Endothelial cell (in vitro differentiated cells): ENCODE measurements at regions not wholly inside any gene's neighbourhood (a gene's known extent, or its start where the extent isn't known, plus 50 kb on each side); places are given as distances from the start of the nearest gene placed in this dataset.

Experiments
- DNase-seq: peaks from one replicate; pipeline ENCODE4 v3.0.0; 2021; ENCODE audit warnings: low spot score
- H3K27ac Mint-ChIP-seq: one replicate; pipeline ENCODE4 v1.8.0; 2021; ENCODE audit warnings: mixed read lengths, inconsistent platforms; ENCODE audit not compliant: unreplicated experiment
- H3K27me3 Mint-ChIP-seq: one replicate; pipeline ENCODE4 v1.8.0; 2021; ENCODE audit warnings: mild to moderate bottlenecking, moderate library complexity, mixed read lengths, inconsistent platforms; ENCODE audit not compliant: unreplicated experiment
- H3K36me3 Mint-ChIP-seq: one replicate; pipeline ENCODE4 v1.8.0; 2021; ENCODE audit warnings: mild to moderate bottlenecking, low read depth, mixed read lengths, inconsistent platforms; ENCODE audit not compliant: unreplicated experiment
- H3K4me1 Mint-ChIP-seq: one replicate; pipeline ENCODE4 v1.8.0; 2021; ENCODE audit warnings: mild to moderate bottlenecking, mixed read lengths, inconsistent platforms; ENCODE audit not compliant: unreplicated experiment
- H3K4me3 Mint-ChIP-seq: one replicate; pipeline ENCODE4 v1.8.0; 2021; ENCODE audit warnings: mild to moderate bottlenecking, mixed read lengths, inconsistent platforms; ENCODE audit not compliant: unreplicated experiment
- H3K9me3 Mint-ChIP-seq: one replicate; pipeline ENCODE4 v1.8.0; 2021; ENCODE audit warnings: mixed read lengths, inconsistent platforms; ENCODE audit not compliant: unreplicated experiment
- TF ChIP-seq, protein P1 (sequence below): fragments of 200-600 bp; sonication (generic); IDR thresholded peaks from one replicate; pipeline ENCODE4 v1.5.0; 2021; ENCODE audit warnings: antibody characterized with exemption; ENCODE audit not compliant: unreplicated experiment

DNA sequence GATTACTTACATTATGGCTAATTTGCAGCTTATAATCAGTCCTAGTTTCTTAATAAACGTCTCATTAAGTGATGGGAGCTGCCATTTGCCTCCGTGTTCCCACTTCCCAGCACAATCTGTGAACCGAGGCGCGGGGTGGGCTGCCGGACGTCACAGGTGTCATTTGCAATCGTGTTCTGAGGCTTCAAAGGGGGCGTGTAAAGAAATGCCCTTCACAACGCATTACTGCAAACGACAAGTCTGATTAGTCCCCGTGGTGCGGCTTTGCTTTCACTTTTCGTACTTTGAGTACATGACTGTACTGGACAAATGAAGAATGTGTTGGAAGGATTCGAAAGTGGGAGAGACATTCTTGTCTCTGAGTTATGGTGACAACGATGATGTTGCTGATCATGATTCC is 614.2 kb upstream of the ADARB2 start:
- H3K27me3 Mint-ChIP-seq: no peaks in the 10 kb centered on the region
- DNase-seq: no peak
- no peak overlapping the region for H3K4me3 Mint-ChIP-seq
- H3K4me1 Mint-ChIP-seq: no peaks in the 10 kb centered on the region
- no peaks in the 10 kb centered on the region for H3K36me3 Mint-ChIP-seq
- H3K9me3 Mint-ChIP-seq: no peaks in the 10 kb centered on the region
- H3K27ac Mint-ChIP-seq: no peak overlapping the region
- TF ChIP-seq, protein P1, sequence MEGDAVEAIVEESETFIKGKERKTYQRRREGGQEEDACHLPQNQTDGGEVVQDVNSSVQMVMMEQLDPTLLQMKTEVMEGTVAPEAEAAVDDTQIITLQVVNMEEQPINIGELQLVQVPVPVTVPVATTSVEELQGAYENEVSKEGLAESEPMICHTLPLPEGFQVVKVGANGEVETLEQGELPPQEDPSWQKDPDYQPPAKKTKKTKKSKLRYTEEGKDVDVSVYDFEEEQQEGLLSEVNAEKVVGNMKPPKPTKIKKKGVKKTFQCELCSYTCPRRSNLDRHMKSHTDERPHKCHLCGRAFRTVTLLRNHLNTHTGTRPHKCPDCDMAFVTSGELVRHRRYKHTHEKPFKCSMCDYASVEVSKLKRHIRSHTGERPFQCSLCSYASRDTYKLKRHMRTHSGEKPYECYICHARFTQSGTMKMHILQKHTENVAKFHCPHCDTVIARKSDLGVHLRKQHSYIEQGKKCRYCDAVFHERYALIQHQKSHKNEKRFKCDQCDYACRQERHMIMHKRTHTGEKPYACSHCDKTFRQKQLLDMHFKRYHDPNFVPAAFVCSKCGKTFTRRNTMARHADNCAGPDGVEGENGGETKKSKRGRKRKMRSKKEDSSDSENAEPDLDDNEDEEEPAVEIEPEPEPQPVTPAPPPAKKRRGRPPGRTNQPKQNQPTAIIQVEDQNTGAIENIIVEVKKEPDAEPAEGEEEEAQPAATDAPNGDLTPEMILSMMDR: no peak

DNA sequence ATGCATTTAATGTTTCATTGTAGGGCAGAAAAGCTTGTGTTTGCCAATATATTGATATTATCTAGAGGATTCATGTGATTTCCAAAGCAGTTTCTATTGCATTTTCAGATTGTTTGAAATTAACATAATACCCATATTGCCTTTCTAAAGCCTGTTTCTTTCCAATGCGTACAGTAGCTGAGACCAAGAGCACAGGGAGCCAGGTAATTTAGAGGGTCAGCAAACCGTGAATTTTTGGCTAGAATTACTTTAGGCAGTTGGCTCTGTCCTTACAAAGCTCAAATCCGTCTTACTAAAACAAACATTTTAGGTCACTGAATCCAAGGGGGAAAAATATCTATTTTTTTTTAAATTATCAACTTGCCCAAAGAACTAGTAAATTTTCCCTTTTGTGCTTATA is 604.9 kb upstream of the ADARB2 start:
- no peaks in the 10 kb centered on the region for H3K4me1 Mint-ChIP-seq
- TF ChIP-seq, protein P1: no peak
- no peak overlapping the region for H3K27ac Mint-ChIP-seq
- DNase-seq: no peak
- H3K36me3 Mint-ChIP-seq: no peaks in the 10 kb centered on the region
- H3K9me3 Mint-ChIP-seq: no peaks in the 10 kb centered on the region
- no peaks in the 10 kb centered on the region for H3K27me3 Mint-ChIP-seq
- no peak overlapping the region for H3K4me3 Mint-ChIP-seq

DNA sequence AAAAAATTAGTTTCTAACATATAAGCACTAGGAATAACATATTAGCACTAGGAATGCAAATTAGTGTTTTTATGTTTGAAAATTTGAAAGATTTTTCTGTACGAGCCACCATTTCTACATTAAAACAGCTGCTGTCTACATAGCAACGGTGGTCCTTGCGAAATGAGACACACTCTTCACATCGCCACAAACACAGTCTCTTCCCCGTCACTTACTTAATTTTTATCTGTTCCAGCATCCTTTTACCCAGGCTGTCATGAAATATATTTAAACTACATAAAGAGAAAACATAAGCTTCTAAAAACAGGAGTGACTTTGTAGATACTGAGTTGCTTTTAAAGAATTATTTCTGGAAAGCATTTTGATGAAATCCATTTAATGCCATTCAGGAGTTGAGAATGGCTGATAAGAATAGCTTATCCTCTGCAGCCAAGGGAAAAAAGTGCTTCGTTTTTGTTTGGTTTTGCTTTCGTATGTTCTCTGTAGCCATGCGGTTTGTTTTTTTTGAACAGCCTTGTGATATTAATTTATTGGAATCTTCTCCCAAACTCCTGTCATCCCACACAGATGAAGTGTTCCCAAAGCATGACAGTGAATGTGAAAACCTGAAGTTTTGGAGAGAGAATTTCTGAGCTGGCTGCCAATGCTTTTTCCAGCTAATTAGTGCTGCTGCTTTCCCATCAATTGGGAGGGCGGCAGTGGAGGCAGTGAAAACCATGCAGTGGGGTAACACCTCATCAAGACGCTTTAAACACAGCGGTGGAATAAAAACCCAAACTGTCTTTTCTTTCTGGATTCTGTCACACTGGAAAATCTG is 603.7 kb upstream of the ADARB2 start:
- DNase-seq: no peak
- no peaks in the 10 kb centered on the region for H3K4me1 Mint-ChIP-seq
- no peaks in the 10 kb centered on the region for H3K9me3 Mint-ChIP-seq
- H3K4me3 Mint-ChIP-seq: no peak overlapping the region
- no peak overlapping the region for H3K27ac Mint-ChIP-seq
- H3K36me3 Mint-ChIP-seq: no peaks in the 10 kb centered on the region
- TF ChIP-seq, protein P1: no peak
- no peaks in the 10 kb centered on the region for H3K27me3 Mint-ChIP-seq

DNA sequence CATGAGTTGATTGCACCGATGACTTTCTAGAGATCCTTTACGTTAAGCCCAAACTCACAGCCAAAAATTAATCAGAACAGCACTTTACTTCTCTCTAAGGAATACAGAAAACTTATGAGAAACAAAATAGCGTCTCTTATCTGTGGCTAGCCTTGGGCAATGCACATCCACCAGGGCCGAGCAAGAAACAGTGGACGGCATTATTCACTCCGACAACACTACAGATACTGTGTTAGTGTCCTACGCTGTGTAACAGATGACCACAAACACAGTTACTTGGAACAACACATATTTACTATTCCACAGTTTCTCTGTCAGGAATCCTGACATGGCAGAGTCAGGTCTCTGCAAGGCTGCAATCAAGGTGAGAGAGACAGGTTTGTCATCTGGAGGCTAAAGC is 598.3 kb upstream of the ADARB2 start:
- H3K4me1 Mint-ChIP-seq: no peaks in the 10 kb centered on the region
- H3K27ac Mint-ChIP-seq: no peak overlapping the region
- H3K27me3 Mint-ChIP-seq: no peaks in the 10 kb centered on the region
- no peak overlapping the region for H3K4me3 Mint-ChIP-seq
- no peak for DNase-seq
- H3K36me3 Mint-ChIP-seq: no peaks in the 10 kb centered on the region
- TF ChIP-seq, protein P1: no peak
- no peaks in the 10 kb centered on the region for H3K9me3 Mint-ChIP-seq

DNA sequence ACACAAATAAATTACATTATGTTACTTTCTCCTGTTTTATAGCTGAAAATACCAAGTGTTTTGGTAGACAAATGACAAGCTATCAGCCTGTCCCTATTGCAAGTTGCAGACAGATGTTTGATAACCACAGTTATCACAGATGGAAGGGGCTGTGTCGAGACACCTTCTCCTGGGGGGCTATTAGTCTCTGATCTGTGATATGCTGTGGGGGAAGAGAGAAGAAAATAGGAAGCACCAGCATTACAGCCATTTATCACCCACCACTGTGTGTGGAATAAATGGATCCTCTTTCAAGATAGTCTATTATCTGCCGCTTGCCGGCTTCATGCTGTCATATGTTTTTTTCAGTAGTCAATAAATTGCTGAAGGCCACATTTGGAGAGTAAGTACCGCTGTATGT is 597.2 kb upstream of the ADARB2 start:
- H3K9me3 Mint-ChIP-seq: no peaks in the 10 kb centered on the region
- no peak overlapping the region for H3K4me3 Mint-ChIP-seq
- DNase-seq: no peak
- H3K36me3 Mint-ChIP-seq: no peaks in the 10 kb centered on the region
- no peaks in the 10 kb centered on the region for H3K4me1 Mint-ChIP-seq
- no peak overlapping the region for H3K27ac Mint-ChIP-seq
- TF ChIP-seq, protein P1: no peak
- H3K27me3 Mint-ChIP-seq: no peaks in the 10 kb centered on the region
